ENCODE measurements at regions not wholly inside any gene's neighbourhood (a gene's known extent, or its start where the extent isn't known, plus 50 kb on each side); places are given as distances from the start of the nearest gene placed in this dataset.

- no peak overlapping the region for H3K9ac ChIP-seq (ENCODE audit: insufficient read depth, low read depth, low read length)
- H3K9me3 ChIP-seq (ENCODE audit: low read length), result no peaks in the 10 kb centered on the region
- in situ Hi-C loops (cut with HindIII; ENCODE audit: extremely low pct_ligation_motif_present, low pct_unique_long_range_greater_than_20kb) (no loop called here), intact Hi-C loops (cut with micrococcal nuclease; ENCODE audit: unreplicated experiment) (no loop called here)
- H3K4me1 ChIP-seq (ENCODE audit: insufficient read depth, low read length), result no peaks in the 10 kb centered on the region
- 2% methylated on average over 1 of the region's 1 CpG for WGBS (ENCODE audit: low lambda C conversion rate)
- ChIA-PET CTCF (ENCODE audit: low intra/inter-chr PET ratio, low total read pairs) (no interaction called here), POLR2A (no interaction called here)
- no peak overlapping the region for H3K4me3 ChIP-seq (replicated peaks in 1 of 3; ENCODE audit: insufficient read depth in 1 of 3, low read depth in 2 of 3, low read length in 3 of 3)
- no peaks in the 10 kb centered on the region for H3K79me2 ChIP-seq (ENCODE audit: insufficient read depth, low read length)
- H3K27me3 ChIP-seq (ENCODE audit: control insufficient read depth in 1 of 2, insufficient read depth in 2 of 2, low read length in 2 of 2), result no peaks in the 10 kb centered on the region
- no peak overlapping the region for H3K27ac ChIP-seq (ENCODE audit: extremely low read length, insufficient read depth, low read length)
- BruUV-seq (replicated peaks), result no TSS peak
- FAIRE-seq (no peak), ATAC-seq (no peak), DNase-seq (ENCODE audit: low spot score) (no peak)
- H4K20me1 ChIP-seq (ENCODE audit: insufficient read depth, low read length), result no peaks in the 10 kb centered on the region
- TF ChIP-seq SETDB1 (CRISPR knock-in tag; IDR thresholded peaks at IDR 0.05; ENCODE audit: borderline replicate concordance) (no peak), ZNF225 (CRISPR knock-in tag; IDR thresholded peaks at IDR 0.05) (no peak), SALL1 (CRISPR knock-in tag; IDR thresholded peaks at IDR 0.05) (no peak), ZBTB26 (CRISPR knock-in tag; IDR thresholded peaks at IDR 0.05; ENCODE audit: borderline replicate concordance) (no peak), ATAD3A (CRISPR knock-in tag; IDR thresholded peaks at IDR 0.05) (no peak), U2AF2 (IDR thresholded peaks at IDR 0.05; ENCODE audit: low read depth, low read length) (no peak), AHR (CRISPR knock-in tag; IDR thresholded peaks at IDR 0.05) (no peak)
- H3K4me2 ChIP-seq (ENCODE audit: low read depth, low read length), result no peak overlapping the region
- H3K36me3 ChIP-seq (replicated peaks in 1 of 2; ENCODE audit: control insufficient read depth in 1 of 2, insufficient read depth in 2 of 2, low read length in 2 of 2), result no peaks in the 10 kb centered on the region
- H2AFZ ChIP-seq (ENCODE audit: low read length), result no peak overlapping the region
Observed at GRCh38 chr4:176927117-176927516, 134.4 kb upstream of the VEGFC start.

- H3K9me3 ChIP-seq (ENCODE audit: low read length), result no peaks in the 10 kb centered on the region
- no peaks in the 10 kb centered on the region for H3K27me3 ChIP-seq (ENCODE audit: control insufficient read depth in 1 of 2, insufficient read depth in 2 of 2, low read length in 2 of 2)
- H2AFZ ChIP-seq (ENCODE audit: low read length), result no peak overlapping the region
- no peak overlapping the region for H3K27ac ChIP-seq (ENCODE audit: extremely low read length, insufficient read depth, low read length)
- no TSS peak for BruUV-seq (replicated peaks)
- WGBS (ENCODE audit: low lambda C conversion rate), result 0% methylated on average over 2 of the region's 2 CpGs
- DNase-seq (ENCODE audit: low spot score) (no peak), FAIRE-seq (no peak), ATAC-seq (no peak)
- no peak overlapping the region for H3K4me3 ChIP-seq (replicated peaks in 1 of 3; ENCODE audit: insufficient read depth in 1 of 3, low read depth in 2 of 3, low read length in 3 of 3)
- H3K79me2 ChIP-seq (ENCODE audit: insufficient read depth, low read length), result no peaks in the 10 kb centered on the region
- no peak overlapping the region for H3K4me2 ChIP-seq (ENCODE audit: low read depth, low read length)
- ChIA-PET CTCF (ENCODE audit: low intra/inter-chr PET ratio, low total read pairs) (no interaction called here), POLR2A (no interaction called here)
- no peak overlapping the region for H3K9ac ChIP-seq (ENCODE audit: insufficient read depth, low read depth, low read length)
- no peaks in the 10 kb centered on the region for H4K20me1 ChIP-seq (ENCODE audit: insufficient read depth, low read length)
- no peaks in the 10 kb centered on the region for H3K36me3 ChIP-seq (replicated peaks in 1 of 2; ENCODE audit: control insufficient read depth in 1 of 2, insufficient read depth in 2 of 2, low read length in 2 of 2)
- TF ChIP-seq, protein P1, sequence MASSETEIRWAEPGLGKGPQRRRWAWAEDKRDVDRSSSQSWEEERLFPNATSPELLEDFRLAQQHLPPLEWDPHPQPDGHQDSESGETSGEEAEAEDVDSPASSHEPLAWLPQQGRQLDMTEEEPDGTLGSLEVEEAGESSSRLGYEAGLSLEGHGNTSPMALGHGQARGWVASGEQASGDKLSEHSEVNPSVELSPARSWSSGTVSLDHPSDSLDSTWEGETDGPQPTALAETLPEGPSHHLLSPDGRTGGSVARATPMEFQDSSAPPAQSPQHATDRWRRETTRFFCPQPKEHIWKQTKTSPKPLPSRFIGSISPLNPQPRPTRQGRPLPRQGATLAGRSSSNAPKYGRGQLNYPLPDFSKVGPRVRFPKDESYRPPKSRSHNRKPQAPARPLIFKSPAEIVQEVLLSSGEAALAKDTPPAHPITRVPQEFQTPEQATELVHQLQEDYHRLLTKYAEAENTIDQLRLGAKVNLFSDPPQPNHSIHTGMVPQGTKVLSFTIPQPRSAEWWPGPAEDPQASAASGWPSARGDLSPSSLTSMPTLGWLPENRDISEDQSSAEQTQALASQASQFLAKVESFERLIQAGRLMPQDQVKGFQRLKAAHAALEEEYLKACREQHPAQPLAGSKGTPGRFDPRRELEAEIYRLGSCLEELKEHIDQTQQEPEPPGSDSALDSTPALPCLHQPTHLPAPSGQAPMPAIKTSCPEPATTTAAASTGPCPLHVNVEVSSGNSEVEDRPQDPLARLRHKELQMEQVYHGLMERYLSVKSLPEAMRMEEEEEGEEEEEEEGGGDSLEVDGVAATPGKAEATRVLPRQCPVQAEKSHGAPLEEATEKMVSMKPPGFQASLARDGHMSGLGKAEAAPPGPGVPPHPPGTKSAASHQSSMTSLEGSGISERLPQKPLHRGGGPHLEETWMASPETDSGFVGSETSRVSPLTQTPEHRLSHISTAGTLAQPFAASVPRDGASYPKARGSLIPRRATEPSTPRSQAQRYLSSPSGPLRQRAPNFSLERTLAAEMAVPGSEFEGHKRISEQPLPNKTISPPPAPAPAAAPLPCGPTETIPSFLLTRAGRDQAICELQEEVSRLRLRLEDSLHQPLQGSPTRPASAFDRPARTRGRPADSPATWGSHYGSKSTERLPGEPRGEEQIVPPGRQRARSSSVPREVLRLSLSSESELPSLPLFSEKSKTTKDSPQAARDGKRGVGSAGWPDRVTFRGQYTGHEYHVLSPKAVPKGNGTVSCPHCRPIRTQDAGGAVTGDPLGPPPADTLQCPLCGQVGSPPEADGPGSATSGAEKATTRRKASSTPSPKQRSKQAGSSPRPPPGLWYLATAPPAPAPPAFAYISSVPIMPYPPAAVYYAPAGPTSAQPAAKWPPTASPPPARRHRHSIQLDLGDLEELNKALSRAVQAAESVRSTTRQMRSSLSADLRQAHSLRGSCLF (CRISPR knock-in tag; IDR thresholded peaks at IDR 0.05; ENCODE audit: borderline replicate concordance), result no peak
- no peak for TF ChIP-seq SP140L (CRISPR knock-in tag; IDR thresholded peaks at IDR 0.05; ENCODE audit: borderline replicate concordance)
- H3K4me1 ChIP-seq (ENCODE audit: insufficient read depth, low read length), result no peaks in the 10 kb centered on the region
- in situ Hi-C loops (cut with HindIII; ENCODE audit: extremely low pct_ligation_motif_present, low pct_unique_long_range_greater_than_20kb), result no loop called here
- intact Hi-C loops (cut with micrococcal nuclease; ENCODE audit: unreplicated experiment), result no loop called here
Observed at GRCh38 chr4:176927664-176928063, 134.9 kb upstream of the VEGFC start.
